Ovary (tissue), 3 donors: ENCODE measurements at regions not wholly inside any gene's neighbourhood (a gene's known extent, or its start where the extent isn't known, plus 50 kb on each side); places are given as distances from the start of the nearest gene placed in this dataset.

ENCODE experiments used
- EP300 ChIP-seq: sonication (generic); formaldehyde crosslinking; IDR thresholded peaks from one replicate; pipeline ENCODE4 v1.6.1; 2017; ENCODE audit warnings: antibody characterized with exemption
- POLR2A ChIP-seq: fragments of 450-650 bp; IDR thresholded peaks from one replicate; pipeline ENCODE4 v1.6.1; 2017; ENCODE audit warnings: antibody characterized with exemption, mild to moderate bottlenecking, moderate library complexity
- TF ChIP-seq, protein P1 (sequence below), 3 donors: fragments of 450-650 bp in 2 of 3; fragments of 200-600 bp in 1 of 3; IDR thresholded peaks; one replicate each; pipeline versions ENCODE4 v1.5.1 to v1.8.0; 2016 to 2022; ENCODE audit warnings: antibody characterized with exemption in 3 of 3, mild to moderate bottlenecking in 1 of 3
- donor health status: DM: no; HTN: no; CAD: no.

DNA sequence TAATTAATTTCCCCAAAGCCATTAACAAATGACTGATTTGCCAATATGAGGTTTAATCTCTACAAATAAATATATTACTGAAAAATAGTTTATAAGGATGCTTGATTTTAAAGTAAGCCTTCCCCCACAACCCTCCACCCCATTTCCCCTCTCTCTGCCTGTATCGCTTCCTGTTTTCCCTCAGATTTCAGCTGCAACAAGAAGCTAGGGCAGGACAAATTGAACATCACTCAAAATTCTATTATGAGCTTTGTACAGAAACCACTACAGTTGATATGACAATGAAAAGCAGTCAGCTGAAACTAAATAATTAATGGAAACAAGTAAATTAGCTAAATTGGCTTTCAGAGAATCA is 109.0 kb upstream of the SP4 start:
- TF ChIP-seq, protein P1, sequence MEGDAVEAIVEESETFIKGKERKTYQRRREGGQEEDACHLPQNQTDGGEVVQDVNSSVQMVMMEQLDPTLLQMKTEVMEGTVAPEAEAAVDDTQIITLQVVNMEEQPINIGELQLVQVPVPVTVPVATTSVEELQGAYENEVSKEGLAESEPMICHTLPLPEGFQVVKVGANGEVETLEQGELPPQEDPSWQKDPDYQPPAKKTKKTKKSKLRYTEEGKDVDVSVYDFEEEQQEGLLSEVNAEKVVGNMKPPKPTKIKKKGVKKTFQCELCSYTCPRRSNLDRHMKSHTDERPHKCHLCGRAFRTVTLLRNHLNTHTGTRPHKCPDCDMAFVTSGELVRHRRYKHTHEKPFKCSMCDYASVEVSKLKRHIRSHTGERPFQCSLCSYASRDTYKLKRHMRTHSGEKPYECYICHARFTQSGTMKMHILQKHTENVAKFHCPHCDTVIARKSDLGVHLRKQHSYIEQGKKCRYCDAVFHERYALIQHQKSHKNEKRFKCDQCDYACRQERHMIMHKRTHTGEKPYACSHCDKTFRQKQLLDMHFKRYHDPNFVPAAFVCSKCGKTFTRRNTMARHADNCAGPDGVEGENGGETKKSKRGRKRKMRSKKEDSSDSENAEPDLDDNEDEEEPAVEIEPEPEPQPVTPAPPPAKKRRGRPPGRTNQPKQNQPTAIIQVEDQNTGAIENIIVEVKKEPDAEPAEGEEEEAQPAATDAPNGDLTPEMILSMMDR (IDR thresholded peaks at IDR 0.05), result no peak
- TF ChIP-seq POLR2A (no peak), EP300 (no peak)
